GM23338 (cell line): ENCODE measurements at regions not wholly inside any gene's neighbourhood (a gene's known extent, or its start where the extent isn't known, plus 50 kb on each side); places are given as distances from the start of the nearest gene placed in this dataset.

Experiments
- ATAC-seq: fragments of 200-7000 bp; cut with Tn5 transposase; 3 replicates; pipeline ENCODE4 v1.9.1; 2020
- DNase-seq: peaks from one replicate; pipeline ENCODE4 v3.0.0-alpha.2; 2015; ENCODE audit warnings: low spot score
- H2AFZ ChIP-seq: fragments of 200-600 bp; sonication (generic); 2 replicates; pipeline ENCODE4 v1.8.0; 2016; ENCODE audit warnings: antibody characterized with exemption, mild to moderate bottlenecking, moderate library complexity
- H3F3A ChIP-seq: fragments of 200-600 bp; sonication (generic); replicated peaks from 2 replicates; pipeline ENCODE4 v1.8.0; 2017; ENCODE audit warnings: antibody characterized with exemption, mixed run types, low read depth
- H3K27ac ChIP-seq: fragments of 200-600 bp; sonication (generic); 2 replicates; pipeline ENCODE4 v1.6.1; 2016; ENCODE audit warnings: low read depth
- H3K27me3 ChIP-seq: fragments of 200-600 bp; sonication (generic); 2 replicates; pipeline ENCODE4 v1.8.0; 2016; ENCODE audit warnings: mild to moderate bottlenecking, mixed run types, moderate library complexity; ENCODE audit not compliant: insufficient read depth
- H3K36me3 ChIP-seq: fragments of 200-600 bp; sonication (generic); 2 replicates; pipeline ENCODE4 v1.8.0; 2016; ENCODE audit warnings: mild to moderate bottlenecking; ENCODE audit not compliant: insufficient read depth
- H3K4me1 ChIP-seq: fragments of 200-600 bp; sonication (generic); 2 replicates; pipeline ENCODE4 v1.8.0; 2016; ENCODE audit warnings: mild to moderate bottlenecking, moderate library complexity; ENCODE audit not compliant: insufficient read depth
- H3K4me2 ChIP-seq: fragments of 200-600 bp; sonication (generic); 2 replicates; pipeline ENCODE4 v1.7.1; 2017; ENCODE audit warnings: mixed run types
- H3K4me3 ChIP-seq: fragments of 200-600 bp; sonication (generic); 2 replicates; pipeline ENCODE4 v1.6.1; 2016; ENCODE audit warnings: mixed run types
- H3K79me2 ChIP-seq: fragments of 200-600 bp; sonication (generic); replicated peaks from 2 replicates; pipeline ENCODE4 v1.8.0; 2017; ENCODE audit warnings: mild to moderate bottlenecking; ENCODE audit not compliant: insufficient read depth
- H3K9me2 ChIP-seq: fragments of 200-600 bp; sonication (generic); 2 replicates; pipeline ENCODE4 v1.8.0; 2017; ENCODE audit not compliant: insufficient read depth
- H4K20me1 ChIP-seq: fragments of 200-600 bp; sonication (generic); replicated peaks from 2 replicates; pipeline ENCODE4 v1.8.0; 2017; ENCODE audit warnings: mild to moderate bottlenecking; ENCODE audit not compliant: insufficient read depth
- H3K27ac Mint-ChIP-seq: 2 replicates; pipeline ENCODE4 v1.8.0; 2020; ENCODE audit warnings: inconsistent platforms, mild to moderate bottlenecking, moderate library complexity, mixed read lengths
- H3K27me3 Mint-ChIP-seq: 3 replicates; pipeline ENCODE4 v1.8.0; 2022; ENCODE audit warnings: low read depth, mild to moderate bottlenecking, moderate library complexity, mixed read lengths, inconsistent platforms; ENCODE audit not compliant: insufficient read depth, poor library complexity
- H3K36me3 Mint-ChIP-seq: 3 replicates; pipeline ENCODE4 v1.8.0; 2021; ENCODE audit warnings: low read depth, mild to moderate bottlenecking, inconsistent platforms, moderate library complexity, mixed read lengths
- H3K4me1 Mint-ChIP-seq: 3 replicates; pipeline ENCODE4 v1.8.0; 2020; ENCODE audit warnings: mild to moderate bottlenecking, inconsistent platforms, mixed read lengths
- H3K4me3 Mint-ChIP-seq: 3 replicates; pipeline ENCODE4 v1.8.0; 2021; ENCODE audit warnings: moderate library complexity, mild to moderate bottlenecking, inconsistent platforms, mixed read lengths
- H3K9me3 Mint-ChIP-seq: 3 replicates; pipeline ENCODE4 v1.8.0; 2020; ENCODE audit warnings: moderate library complexity, mild to moderate bottlenecking, inconsistent platforms, mixed read lengths
- CTCF ChIP-seq, 2 experiments: fragments of 200-600 bp in 1 of 2; sonication (generic) in 1 of 2; conservative IDR thresholded peaks; 2 replicates each; pipeline versions ENCODE4 v1.5.1 to v1.6.1; 2016 to 2017; ENCODE audit warnings: antibody characterized with exemption in 2 of 2, low read depth in 2 of 2, mild to moderate bottlenecking in 2 of 2, moderate library complexity in 1 of 2
- ETS1 ChIP-seq: IDR thresholded peaks from 2 replicates; pipeline ENCODE4 v1.6.1; 2016; ENCODE audit warnings: antibody characterized with exemption
- EZH2 ChIP-seq: fragments of 200-600 bp; sonication (generic); IDR thresholded peaks from one replicate; pipeline ENCODE4 v1.8.0; 2017; ENCODE audit warnings: antibody characterized with exemption, mild to moderate bottlenecking, low read depth; ENCODE audit not compliant: unreplicated experiment
- EZH2phosphoT487 ChIP-seq: fragments of 200-600 bp; sonication (generic); IDR thresholded peaks from one replicate; pipeline ENCODE4 v1.8.1; 2018; ENCODE audit warnings: antibody characterized with exemption; ENCODE audit not compliant: unreplicated experiment
- JUNB ChIP-seq: IDR thresholded peaks from one replicate; pipeline ENCODE4 v1.6.1; 2016; ENCODE audit warnings: antibody characterized with exemption; ENCODE audit not compliant: unreplicated experiment
- NANOG ChIP-seq: IDR thresholded peaks from 2 replicates; pipeline ENCODE4 v1.6.1; 2016; ENCODE audit warnings: antibody characterized with exemption, borderline replicate concordance
- STAT1 ChIP-seq: IDR thresholded peaks from one replicate; pipeline ENCODE4 v1.6.1; 2016; ENCODE audit warnings: antibody characterized with exemption; ENCODE audit not compliant: unreplicated experiment
- ZNF114 ChIP-seq: fragments of 250-450 bp; sonication (Bioruptor Pico); IDR thresholded peaks from 2 replicates; pipeline ENCODE4 v1.5.0; 2020; ENCODE audit warnings: mild to moderate bottlenecking, moderate library complexity

GRCh38 chr21:14300074-14300473 lies 82.9 kb downstream of the HSPA13 start:
- H3K27ac Mint-ChIP-seq: no peak overlapping the region
- no peaks in the 10 kb centered on the region for H3K36me3 Mint-ChIP-seq
- no peak overlapping the region for H3K4me2 ChIP-seq
- no peak overlapping the region for H3K4me3 ChIP-seq
- H3K27ac ChIP-seq: no peak overlapping the region
- no peak for ATAC-seq
- H3F3A ChIP-seq: no peaks in the 10 kb centered on the region
- H3K36me3 ChIP-seq: no peaks in the 10 kb centered on the region
- H3K27me3 Mint-ChIP-seq: no peaks in the 10 kb centered on the region
- H3K4me1 ChIP-seq: no peaks in the 10 kb centered on the region
- H2AFZ ChIP-seq: no peak overlapping the region
- no peaks in the 10 kb centered on the region for H3K9me2 ChIP-seq
- H3K4me3 Mint-ChIP-seq: no peak overlapping the region
- DNase-seq: no peak
- no peaks in the 10 kb centered on the region for H3K27me3 ChIP-seq
- H4K20me1 ChIP-seq: no peaks in the 10 kb centered on the region
- H3K79me2 ChIP-seq: no peaks in the 10 kb centered on the region
- no peak for TF ChIP-seq EZH2
- no peak for TF ChIP-seq JUNB
- no peak for TF ChIP-seq CTCF (conservative IDR thresholded peaks at IDR 0.05; ENCODE audit: low read depth in 2 of 2)
- TF ChIP-seq ETS1: no peak
- no peak for TF ChIP-seq ZNF114 (CRISPR knock-in tag)
- H3K9me3 Mint-ChIP-seq: no peaks in the 10 kb centered on the region
- no peaks in the 10 kb centered on the region for H3K4me1 Mint-ChIP-seq

GRCh38 chr21:14290576-14290975 lies 74.6 kb downstream of the RBM11 start:
- Histone ChIP-seq H3F3A (no peaks in the 10 kb centered on the region), H2AFZ (peak overlapping the region; percentile 25; the same call in 1 of the 2 replicates), H3K4me3 (no peak overlapping the region), H3K36me3 (no peaks in the 10 kb centered on the region), H3K9me2 (no peaks in the 10 kb centered on the region; the same call in 1 of the 2 replicates), H4K20me1 (no peaks in the 10 kb centered on the region), H3K4me1 (no peaks in the 10 kb centered on the region), H3K4me2 (no peak overlapping the region), H3K79me2 (no peaks in the 10 kb centered on the region), H3K27me3 (no peaks in the 10 kb centered on the region), H3K27ac (no peak overlapping the region)
- no peaks in the 10 kb centered on the region for H3K4me1 Mint-ChIP-seq
- no peaks in the 10 kb centered on the region for H3K36me3 Mint-ChIP-seq
- DNase-seq (no peak), ATAC-seq (no peak)
- no peak overlapping the region for H3K4me3 Mint-ChIP-seq
- H3K9me3 Mint-ChIP-seq: no peaks in the 10 kb centered on the region
- no peaks in the 10 kb centered on the region for H3K27me3 Mint-ChIP-seq
- H3K27ac Mint-ChIP-seq: peak overlapping the region; percentile 39; the same call in 1 of the 2 replicates
- TF ChIP-seq ETS1 (no peak), STAT1 (no peak), CTCF (conservative IDR thresholded peaks at IDR 0.05; ENCODE audit: low read depth in 2 of 2) (no peak), EZH2phosphoT487 (no peak), NANOG (no peak), JUNB (no peak), EZH2 (no peak), ZNF114 (CRISPR knock-in tag) (no peak)
